RWPE1 (cell line): ENCODE measurements at regions not wholly inside any gene's neighbourhood (a gene's known extent, or its start where the extent isn't known, plus 50 kb on each side); places are given as distances from the start of the nearest gene placed in this dataset.

ENCODE experiments used
- CTCF ChIA-PET: fragments of 350-600 bp; sonication (Branson Sonifier 250); formaldehyde crosslinking; extraction: SDS; loops from one replicate; lab custom pipeline; 2021; lab: Yijun Ruan, JAX
- POLR2A ChIA-PET: fragments of 400-600 bp; formaldehyde crosslinking; extraction: SDS; loops from one replicate; lab custom pipeline; 2020; ENCODE audit warnings: antibody characterized with exemption; ENCODE audit not compliant: low non-redundant PET; lab: Yijun Ruan, JAX
- DNase-seq: peaks from one replicate; pipeline ENCODE4 v3.0.0; 2012; ENCODE audit warnings: low spot score
- H3K27ac ChIP-seq: fragments of 450-650 bp; 2 replicates; pipeline ENCODE4 v1.5.1; 2017
- TF ChIP-seq, protein P1 (sequence below): fragments of 450-650 bp; conservative IDR thresholded peaks from 2 replicates; pipeline ENCODE4 v1.5.1; 2017; ENCODE audit warnings: low read depth, mild to moderate bottlenecking

DNA sequence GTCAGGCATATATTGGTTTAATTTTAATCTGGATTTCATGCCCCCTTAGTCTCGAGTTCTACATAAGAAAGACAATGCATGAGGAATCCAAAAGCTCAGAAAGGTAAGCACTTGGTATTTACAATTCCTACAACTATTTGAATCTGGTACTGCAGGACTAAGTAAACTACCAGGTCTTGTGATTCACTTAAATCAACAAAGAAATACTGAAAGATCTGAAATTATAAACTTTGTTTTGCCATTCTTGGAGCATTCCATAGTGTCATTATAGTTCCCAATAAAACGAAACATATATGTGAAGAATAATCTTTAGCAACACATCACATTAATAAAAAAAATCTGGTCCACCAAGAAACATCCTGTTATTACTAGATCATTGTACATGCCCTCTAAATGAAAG lies 482.3 kb downstream of the ANKRD50 start:
- DNase-seq: no peak
- ChIA-PET CTCF (interaction anchor here (0.5 kb wide), 1 partner anchor 91 kb away, joined by 3 read pairs; no protein-coding TSS in a partner anchor), POLR2A (no interaction called here)
- TF ChIP-seq, protein P1, sequence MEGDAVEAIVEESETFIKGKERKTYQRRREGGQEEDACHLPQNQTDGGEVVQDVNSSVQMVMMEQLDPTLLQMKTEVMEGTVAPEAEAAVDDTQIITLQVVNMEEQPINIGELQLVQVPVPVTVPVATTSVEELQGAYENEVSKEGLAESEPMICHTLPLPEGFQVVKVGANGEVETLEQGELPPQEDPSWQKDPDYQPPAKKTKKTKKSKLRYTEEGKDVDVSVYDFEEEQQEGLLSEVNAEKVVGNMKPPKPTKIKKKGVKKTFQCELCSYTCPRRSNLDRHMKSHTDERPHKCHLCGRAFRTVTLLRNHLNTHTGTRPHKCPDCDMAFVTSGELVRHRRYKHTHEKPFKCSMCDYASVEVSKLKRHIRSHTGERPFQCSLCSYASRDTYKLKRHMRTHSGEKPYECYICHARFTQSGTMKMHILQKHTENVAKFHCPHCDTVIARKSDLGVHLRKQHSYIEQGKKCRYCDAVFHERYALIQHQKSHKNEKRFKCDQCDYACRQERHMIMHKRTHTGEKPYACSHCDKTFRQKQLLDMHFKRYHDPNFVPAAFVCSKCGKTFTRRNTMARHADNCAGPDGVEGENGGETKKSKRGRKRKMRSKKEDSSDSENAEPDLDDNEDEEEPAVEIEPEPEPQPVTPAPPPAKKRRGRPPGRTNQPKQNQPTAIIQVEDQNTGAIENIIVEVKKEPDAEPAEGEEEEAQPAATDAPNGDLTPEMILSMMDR: no peak
- no peak overlapping the region for H3K27ac ChIP-seq

DNA sequence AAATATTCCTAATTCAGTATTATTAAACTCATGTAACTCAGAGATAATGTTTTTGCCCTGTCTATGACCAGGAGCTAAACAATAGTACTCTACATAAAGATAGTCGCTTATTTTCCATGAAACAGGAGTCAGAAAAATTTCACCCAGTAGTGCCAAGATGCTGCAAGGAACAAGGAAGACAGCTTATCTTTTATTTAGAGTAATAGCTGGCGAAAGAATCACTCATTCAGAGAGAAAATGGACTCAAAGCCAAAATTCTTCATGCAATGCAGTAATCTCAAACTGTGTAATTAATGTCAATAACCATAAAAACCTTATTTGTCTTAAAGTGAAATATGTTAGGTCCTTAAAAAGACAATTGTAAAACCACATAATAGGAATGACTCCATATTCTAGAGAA lies 477.8 kb downstream of the ANKRD50 start:
- ChIA-PET POLR2A (no interaction called here), CTCF (interaction anchor here (0.7 kb wide), 1 partner anchor 964 kb away, joined by 3 read pairs; no protein-coding TSS in a partner anchor)
- no peak for DNase-seq
- no peak overlapping the region for H3K27ac ChIP-seq
- TF ChIP-seq, protein P1: no peak

DNA sequence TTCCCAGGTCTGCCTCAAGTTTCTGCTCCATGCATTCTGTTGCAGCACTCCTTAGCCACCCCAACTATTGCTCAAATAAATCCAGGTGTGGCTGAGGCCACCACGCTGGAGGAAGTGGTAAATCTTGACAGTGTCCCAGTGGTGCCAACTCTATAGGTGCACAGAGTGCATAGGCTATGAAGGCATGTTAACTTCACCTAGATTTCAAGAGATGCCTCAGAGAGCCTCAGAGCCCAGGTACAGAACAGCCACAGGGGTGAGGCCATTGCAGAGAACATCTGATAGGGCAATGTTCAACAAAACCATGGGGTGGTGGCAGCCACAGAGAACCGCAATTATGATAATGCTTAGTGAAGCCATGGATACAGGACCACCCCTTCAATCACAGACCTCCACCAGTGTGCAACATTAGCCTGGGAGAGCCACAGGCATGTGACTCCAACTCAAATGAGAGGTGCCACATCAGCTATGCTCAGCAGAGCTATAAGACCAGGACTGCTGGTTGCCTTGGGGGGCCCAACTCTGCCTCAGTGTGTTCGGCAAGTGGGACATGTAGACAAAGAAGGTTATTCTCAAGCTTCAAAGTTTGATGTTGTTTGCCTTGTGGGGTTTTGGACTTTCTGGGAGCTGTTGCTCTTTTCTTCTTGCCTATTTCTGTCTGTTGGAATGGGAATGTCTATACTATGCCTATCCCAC lies 468.7 kb downstream of the ANKRD50 start:
- TF ChIP-seq, protein P1: no peak
- CTCF ChIA-PET: interaction anchor here (0.7 kb wide), 1 partner anchor 1527 kb away, joined by 3 read pairs; no protein-coding TSS in a partner anchor
- H3K27ac ChIP-seq: no peak overlapping the region
- no peak for DNase-seq
- POLR2A ChIA-PET: no interaction called here

DNA sequence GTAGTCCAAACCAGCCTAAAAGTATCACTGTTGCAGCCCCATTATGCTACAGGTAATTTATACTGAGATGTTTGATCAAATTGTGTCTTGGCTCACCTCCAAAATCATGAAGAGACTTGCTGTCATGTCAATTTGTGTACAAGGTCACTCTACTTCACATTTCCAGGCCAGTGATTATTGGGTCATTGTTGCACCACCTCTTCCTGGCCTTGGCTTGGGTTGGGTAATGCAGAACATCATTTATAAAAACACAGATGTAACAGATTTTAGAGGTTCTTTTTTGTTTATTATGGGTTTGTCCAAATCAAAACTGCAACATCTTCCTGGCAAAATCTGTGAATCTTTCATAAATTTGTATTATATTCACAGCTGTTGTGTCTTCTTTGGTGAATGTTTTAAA lies 459.5 kb downstream of the ANKRD50 start:
- TF ChIP-seq, protein P1: no peak
- no peak for DNase-seq
- CTCF ChIA-PET: interaction anchor here (0.6 kb wide), 1 partner anchor 592 kb away, joined by 4 read pairs; no protein-coding TSS in a partner anchor

DNA sequence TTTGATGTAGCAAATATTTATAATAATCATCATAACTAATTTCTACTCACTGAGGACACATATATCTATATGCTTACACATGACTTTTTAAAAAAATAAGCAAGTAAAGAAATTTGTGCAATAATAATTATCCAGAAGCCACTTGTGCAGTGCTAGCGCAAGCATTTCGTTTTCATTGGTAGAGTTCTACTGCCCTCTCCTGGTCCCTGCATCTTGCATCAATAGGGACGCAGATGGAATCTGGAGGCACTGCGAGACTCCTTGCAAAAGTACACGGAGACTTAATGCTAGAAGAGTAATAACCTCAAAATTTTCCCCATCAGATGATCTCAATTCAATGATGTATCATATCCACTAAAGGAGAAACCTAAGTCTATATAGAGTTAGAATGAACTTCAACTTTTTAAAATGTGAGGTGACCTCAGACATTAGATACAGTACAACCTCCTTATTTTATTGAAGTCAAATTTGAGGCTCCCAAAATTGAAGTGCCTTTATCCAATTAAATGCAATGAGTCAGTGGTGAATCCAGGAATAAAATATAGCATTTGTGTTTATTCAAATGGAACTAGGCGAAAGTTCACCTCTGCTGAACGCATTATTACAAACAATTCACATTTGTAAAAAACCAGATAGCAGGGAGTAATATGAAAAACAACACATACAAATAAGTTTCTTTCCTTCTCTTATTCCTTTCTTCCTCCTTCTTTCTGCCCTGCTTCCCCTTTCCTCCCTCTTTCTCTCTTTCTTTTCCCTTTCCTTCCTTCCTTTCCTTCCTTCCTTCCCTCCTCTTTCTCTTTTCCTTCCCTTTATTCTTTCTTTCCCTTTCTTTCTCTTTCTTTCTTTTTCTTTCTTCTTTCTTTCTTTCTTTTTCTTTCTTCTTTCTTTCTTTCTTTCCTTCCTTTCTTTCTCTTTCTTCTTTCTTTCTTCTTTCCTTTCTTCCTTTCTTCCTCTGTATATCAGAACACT lies 450.0 kb downstream of the ANKRD50 start:
- CTCF ChIA-PET: interaction anchor here (0.6 to 0.8 kb wide), 4 partner anchors 8 to 489 kb away, joined by 3 to 4 read pairs (median 4); no protein-coding TSS in a partner anchor
- H3K27ac ChIP-seq: no peak overlapping the region
- peak; percentile 72 for DNase-seq
- POLR2A ChIA-PET: no interaction called here
- TF ChIP-seq, protein P1: peak; percentile 84

More for the DNA sequence above, 459.5 kb downstream of the ANKRD50 start:
- POLR2A ChIA-PET: no interaction called here
- no peak overlapping the region for H3K27ac ChIP-seq

DNA sequence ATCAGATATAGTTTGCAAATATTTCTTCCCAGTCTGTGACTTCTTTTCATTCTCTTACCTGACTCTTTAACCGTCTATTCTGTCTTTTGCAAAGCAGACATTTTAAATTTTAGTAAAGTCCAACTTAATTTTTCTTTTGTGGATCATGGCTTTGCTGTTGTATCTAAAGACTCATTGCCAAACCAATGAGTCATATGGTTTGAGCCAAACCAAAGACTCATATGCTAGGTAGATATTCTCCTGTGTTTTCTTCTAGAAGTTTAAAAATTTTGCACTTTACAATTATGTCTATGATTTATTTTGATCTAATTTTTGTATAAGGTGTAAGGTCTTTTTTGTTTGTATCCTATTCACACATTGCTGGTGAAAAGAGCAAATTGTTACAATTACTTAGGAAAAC lies 446.8 kb downstream of the ANKRD50 start:
- no peak overlapping the region for H3K27ac ChIP-seq
- TF ChIP-seq, protein P1: no peak
- no peak for DNase-seq
- ChIA-PET POLR2A (no interaction called here), CTCF (no interaction called here)
